Naive thymus-derived CD4-positive, alpha-beta T cell (primary cell): ENCODE measurements at regions not wholly inside any gene's neighbourhood (a gene's known extent, or its start where the extent isn't known, plus 50 kb on each side); places are given as distances from the start of the nearest gene placed in this dataset.
"Not testable (repeated sequence)": the region's sequence is repeated elsewhere in the genome, so short reads cannot be mapped to it uniquely, and the experiment has no call there.

Experiments
- ATAC-seq: fragments of 150-1000 bp; cut with Tn5 transposase; 2 replicates; pipeline ENCODE4 v1.10.0; 2021; ENCODE audit warnings: mild to moderate bottlenecking, moderate library complexity
- CTCF ChIA-PET: fragments of 350-600 bp; sonication (Branson Sonifier 250); formaldehyde crosslinking; loops from one replicate; lab custom pipeline; 2021; ENCODE audit warnings: antibody characterized with exemption; lab: Charles Lee
- POLR2A ChIA-PET: fragments of 350-600 bp; sonication (Branson Sonifier 250); formaldehyde crosslinking; loops from one replicate; lab custom pipeline; 2021; ENCODE audit warnings: antibody characterized with exemption, inconsistent platforms; lab: Charles Lee
- DNase-seq, 9 donors: peaks; one replicate each; pipeline versions ENCODE4 v3.0.0 to v3.0.0-alpha.2; 2020 to 2022; ENCODE audit warnings: mixed read lengths in 1 of 9
- H3K27ac ChIP-seq: one replicate; pipeline ENCODE4 v1.7.0; 2013; ENCODE audit warnings: mild to moderate bottlenecking, low read depth, low read length, moderate library complexity
- H3K27me3 ChIP-seq, 2 donors: one replicate each; pipeline ENCODE4 v1.7.0; 2013; ENCODE audit warnings: low read length in 2 of 2, mild to moderate bottlenecking in 2 of 2, moderate library complexity in 2 of 2; ENCODE audit not compliant: control insufficient read depth in 2 of 2, insufficient read depth in 2 of 2
- H3K36me3 ChIP-seq, 3 experiments: 1 replicate in 2 of 3; 2 replicates in 1 of 3; pipeline ENCODE4 v1.7.0; 2013; ENCODE audit warnings: low read length in 3 of 3, mild to moderate bottlenecking in 3 of 3, moderate library complexity in 1 of 3; ENCODE audit not compliant: insufficient read depth in 3 of 3, control insufficient read depth in 2 of 3
- H3K4me1 ChIP-seq, 2 donors: one replicate each; pipeline ENCODE4 v1.7.0; 2013; ENCODE audit warnings: low read length in 2 of 2, mild to moderate bottlenecking in 2 of 2, moderate library complexity in 1 of 2; ENCODE audit not compliant: control insufficient read depth in 2 of 2, insufficient read depth in 2 of 2
- H3K4me3 ChIP-seq: 2 replicates; pipeline ENCODE4 v1.7.0; 2013; ENCODE audit warnings: mild to moderate bottlenecking, low read length
- H3K9me3 ChIP-seq, 3 experiments: 1 replicate in 2 of 3; 2 replicates in 1 of 3; pipeline ENCODE4 v1.7.0; 2013; ENCODE audit warnings: low read length in 3 of 3; ENCODE audit not compliant: control insufficient read depth in 2 of 3
- H3K27ac Mint-ChIP-seq, 9 donors: one replicate each; pipeline ENCODE4 v1.8.0; 2020 to 2022; ENCODE audit warnings: mixed read lengths in 9 of 9, mild to moderate bottlenecking in 8 of 9, moderate library complexity in 5 of 9, inconsistent platforms in 2 of 9
- H3K27me3 Mint-ChIP-seq, 5 donors: one replicate each; pipeline ENCODE4 v1.8.0; 2021 to 2022; ENCODE audit warnings: mixed read lengths in 5 of 5, mild to moderate bottlenecking in 1 of 5
- H3K36me3 Mint-ChIP-seq, 5 donors: one replicate each; pipeline ENCODE4 v1.8.0; 2020 to 2022; ENCODE audit warnings: mixed read lengths in 5 of 5, mild to moderate bottlenecking in 3 of 5, inconsistent platforms in 1 of 5
- H3K4me1 Mint-ChIP-seq, 7 donors: one replicate each; pipeline ENCODE4 v1.8.0; 2020 to 2022; ENCODE audit warnings: mixed read lengths in 7 of 7, mild to moderate bottlenecking in 3 of 7, inconsistent platforms in 1 of 7
- H3K4me3 Mint-ChIP-seq, 10 donors: one replicate each; pipeline ENCODE4 v1.8.0; 2020 to 2022; ENCODE audit warnings: mild to moderate bottlenecking in 10 of 10, mixed read lengths in 10 of 10, moderate library complexity in 6 of 10, inconsistent platforms in 2 of 10
- H3K9me3 Mint-ChIP-seq, 11 donors: one replicate each; pipeline ENCODE4 v1.8.0; 2020 to 2022; ENCODE audit warnings: mixed read lengths in 11 of 11, mild to moderate bottlenecking in 4 of 11, inconsistent platforms in 1 of 11, moderate library complexity in 1 of 11
- intact Hi-C, 2 donors: fragments of 100-400 bp; cut with micrococcal nuclease; formaldehyde crosslinking; loops; one replicate each; pipeline ENCODE4 v1.15.1; 2023

DNA sequence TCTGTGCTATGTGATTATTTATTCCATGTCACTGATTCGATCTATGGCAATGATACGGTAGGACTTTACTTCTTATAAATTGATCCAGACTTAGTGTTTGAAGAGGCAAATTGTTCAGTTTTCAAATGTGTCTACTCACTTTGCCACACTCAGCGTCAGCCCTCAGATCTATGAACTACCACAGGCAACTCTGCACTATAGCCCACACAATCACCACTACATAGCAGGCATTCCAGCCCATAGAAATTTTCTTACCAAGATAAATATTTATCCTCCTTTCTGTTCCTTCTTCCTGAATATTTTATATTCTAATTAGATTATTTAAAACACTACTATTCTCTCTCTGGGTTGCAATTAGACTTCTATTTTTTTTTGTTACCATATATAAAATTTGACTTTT is 776.1 kb downstream of the BRINP3 start:
- no peak overlapping the region for H3K4me3 Mint-ChIP-seq
- intact Hi-C loops = no loop called here
- no peaks in the 10 kb centered on the region for H3K36me3 Mint-ChIP-seq
- no peaks in the 10 kb centered on the region for H3K27me3 Mint-ChIP-seq
- Histone ChIP-seq H3K9me3 (no peaks in the 10 kb centered on the region), H3K27ac (no peak overlapping the region), H3K36me3 (no peaks in the 10 kb centered on the region), H3K4me3 (no peak overlapping the region), H3K27me3 (no peaks in the 10 kb centered on the region), H3K4me1 (no peaks in the 10 kb centered on the region)
- ChIA-PET CTCF (no interaction called here), POLR2A (no interaction called here)
- no peak overlapping the region for H3K27ac Mint-ChIP-seq
- ATAC-seq (no peak), DNase-seq (no peak)
- peaks cover 0 to 20% (median 3%) of the 10 kb centered on the region in 11 donors for H3K9me3 Mint-ChIP-seq
- H3K4me1 Mint-ChIP-seq = no peaks in the 10 kb centered on the region

DNA sequence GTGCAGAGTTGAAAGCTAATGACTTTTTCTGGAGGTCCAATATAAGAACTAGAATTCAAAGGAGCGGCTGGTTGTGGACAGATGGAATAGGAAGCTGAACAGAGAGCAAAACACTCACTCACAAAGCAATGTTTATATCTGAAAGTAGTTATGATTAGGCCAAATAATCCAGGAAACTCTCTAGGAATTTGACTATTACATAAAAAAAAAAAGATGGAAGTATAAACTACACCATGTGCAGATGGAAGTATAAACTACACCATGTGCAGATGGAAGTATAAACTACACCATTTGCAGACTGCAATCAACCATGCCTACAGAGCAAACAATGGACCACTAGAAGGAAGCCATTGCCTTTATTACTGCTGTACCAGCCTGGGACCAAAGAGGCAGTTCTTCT is 771.1 kb downstream of the BRINP3 start:
- CTCF ChIA-PET = no interaction called here
- no peak overlapping the region for H3K4me3 Mint-ChIP-seq
- H3K9me3 Mint-ChIP-seq = peaks cover 0 to 29% (median 12%) of the 10 kb centered on the region in 11 donors
- Histone ChIP-seq H3K4me3 (no peak overlapping the region), H3K27ac (no peak overlapping the region), H3K36me3 (no peaks in the 10 kb centered on the region), H3K4me1 (no peaks in the 10 kb centered on the region), H3K27me3 (no peaks in the 10 kb centered on the region), H3K9me3 (peaks cover 0 to 11% (median 0%) of the 10 kb centered on the region in 3 experiments)
- ATAC-seq (no peak), DNase-seq (no peak)
- no peaks in the 10 kb centered on the region for H3K36me3 Mint-ChIP-seq
- no peaks in the 10 kb centered on the region for H3K27me3 Mint-ChIP-seq
- POLR2A ChIA-PET = no interaction called here
- no peak overlapping the region for H3K27ac Mint-ChIP-seq
- no peaks in the 10 kb centered on the region for H3K4me1 Mint-ChIP-seq
- intact Hi-C loops = no loop called here

DNA sequence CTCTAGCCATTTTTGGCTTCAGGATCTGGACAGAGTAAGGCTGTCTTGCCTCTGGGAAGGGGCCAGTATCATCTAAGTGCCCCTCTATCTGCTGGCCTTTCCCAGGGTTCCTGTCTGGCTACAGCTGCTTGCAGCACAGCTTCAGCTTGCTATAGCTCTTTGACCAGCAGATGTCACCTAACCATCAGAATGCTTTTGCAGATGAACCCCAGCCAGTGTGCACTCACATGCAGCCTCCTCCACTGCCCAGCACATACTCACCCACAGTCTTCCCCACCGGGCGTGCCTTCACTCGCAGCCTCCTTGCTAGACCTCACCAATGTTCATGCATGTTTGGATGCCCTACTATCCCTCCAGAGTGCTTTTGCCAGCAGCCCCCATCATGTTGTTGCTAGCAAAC is 769.0 kb downstream of the BRINP3 start:
- H3K36me3 ChIP-seq = no peaks in the 10 kb centered on the region
- no peak overlapping the region for H3K4me3 ChIP-seq
- no peaks in the 10 kb centered on the region for H3K4me1 ChIP-seq
- no peaks in the 10 kb centered on the region for H3K27me3 Mint-ChIP-seq
- no peaks in the 10 kb centered on the region for H3K27me3 ChIP-seq
- no peaks in the 10 kb centered on the region for H3K4me1 Mint-ChIP-seq
- no peak overlapping the region for H3K27ac Mint-ChIP-seq
- H3K9me3 Mint-ChIP-seq = peaks cover 0 to 33% (median 12%) of the 10 kb centered on the region in 11 donors
- intact Hi-C loops = no loop called here
- no peak for ATAC-seq
- H3K4me3 Mint-ChIP-seq = no peak overlapping the region
- DNase-seq = no peak
- H3K27ac ChIP-seq = no peak overlapping the region
- H3K36me3 Mint-ChIP-seq = no peaks in the 10 kb centered on the region
- ChIA-PET CTCF (no interaction called here), POLR2A (no interaction called here)
- peaks cover 0 to 11% (median 0%) of the 10 kb centered on the region in 3 experiments for H3K9me3 ChIP-seq

DNA sequence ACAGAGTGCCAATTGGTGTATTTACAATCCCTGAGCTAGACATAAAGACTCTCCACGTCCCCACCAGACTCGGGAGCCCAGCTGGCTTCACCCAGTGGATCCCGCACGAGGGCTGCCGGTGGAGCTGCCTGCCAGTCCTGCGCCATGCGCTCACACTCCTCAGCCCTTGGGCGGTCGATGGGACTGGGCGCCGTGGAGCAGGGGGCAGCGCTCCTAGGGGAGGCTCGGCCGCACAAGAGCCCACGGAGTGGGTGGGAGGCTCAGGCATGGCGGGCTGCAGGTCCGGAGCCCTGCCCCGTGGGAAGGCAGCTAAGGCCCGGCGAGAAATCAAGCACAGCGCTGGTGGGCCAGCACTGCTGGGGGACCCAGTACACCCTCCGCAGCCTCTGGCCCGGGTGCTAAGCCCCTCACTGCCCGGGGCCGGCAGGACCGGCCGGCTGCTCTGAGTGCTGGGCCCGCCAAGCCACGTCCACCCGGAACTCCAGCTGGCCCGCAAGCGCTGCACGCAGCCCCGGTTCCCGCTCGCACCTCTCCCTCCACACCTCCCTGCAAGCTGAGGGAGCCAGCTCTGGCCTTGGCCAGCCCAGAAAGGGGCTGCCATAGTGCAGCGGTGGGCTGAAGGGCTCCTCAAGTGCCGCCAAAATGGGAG is 759.4 kb downstream of the BRINP3 start:
- H3K36me3 ChIP-seq, H3K27me3 Mint-ChIP-seq, H3K9me3 ChIP-seq, intact Hi-C loops, H3K27ac Mint-ChIP-seq, CTCF ChIA-PET, H3K4me1 ChIP-seq, H3K4me3 ChIP-seq, ATAC-seq, H3K27me3 ChIP-seq, H3K36me3 Mint-ChIP-seq, H3K4me3 Mint-ChIP-seq, DNase-seq, H3K27ac ChIP-seq, H3K4me1 Mint-ChIP-seq: not testable (repeated sequence)
- POLR2A ChIA-PET = interaction anchor here (0.6 kb wide), 1 partner anchor 555 kb away, joined by 3 read pairs; no protein-coding TSS in a partner anchor
- peaks cover 0 to 16% (median 3%) of the 10 kb centered on the region in 11 donors for H3K9me3 Mint-ChIP-seq

DNA sequence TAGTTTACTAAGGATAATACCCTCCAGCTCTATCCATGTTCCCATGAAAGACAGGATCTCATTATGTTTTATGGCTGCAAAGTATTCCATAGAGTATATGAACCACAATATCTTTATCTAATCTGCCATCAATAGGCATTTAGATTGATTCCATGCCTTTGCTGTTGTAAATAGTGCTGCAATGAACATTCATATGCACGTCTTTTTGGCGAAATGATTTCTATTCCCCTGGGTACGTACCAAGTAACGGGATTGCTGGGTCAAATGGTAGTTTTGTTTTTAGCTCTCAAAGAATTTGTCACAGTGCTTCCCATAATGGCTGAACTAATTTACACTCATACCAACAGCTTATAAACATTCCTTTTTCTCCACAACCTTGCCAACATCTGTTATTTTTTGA is 750.9 kb downstream of the BRINP3 start:
- Histone ChIP-seq H3K4me3 (no peak overlapping the region), H3K4me1 (no peaks in the 10 kb centered on the region), H3K36me3 (no peaks in the 10 kb centered on the region), H3K27ac (no peak overlapping the region), H3K27me3 (no peaks in the 10 kb centered on the region), H3K9me3 (no peaks in the 10 kb centered on the region)
- Mint-ChIP-seq H3K36me3 (no peaks in the 10 kb centered on the region), H3K27me3 (no peaks in the 10 kb centered on the region), H3K9me3 (peaks cover 0 to 25% (median 7%) of the 10 kb centered on the region in 11 donors), H3K4me3 (no peak overlapping the region), H3K27ac (no peak overlapping the region), H3K4me1 (no peaks in the 10 kb centered on the region)
- ATAC-seq = no peak
- intact Hi-C loops = no loop called here
- no peak for DNase-seq
- ChIA-PET CTCF (no interaction called here), POLR2A (no interaction called here)

DNA sequence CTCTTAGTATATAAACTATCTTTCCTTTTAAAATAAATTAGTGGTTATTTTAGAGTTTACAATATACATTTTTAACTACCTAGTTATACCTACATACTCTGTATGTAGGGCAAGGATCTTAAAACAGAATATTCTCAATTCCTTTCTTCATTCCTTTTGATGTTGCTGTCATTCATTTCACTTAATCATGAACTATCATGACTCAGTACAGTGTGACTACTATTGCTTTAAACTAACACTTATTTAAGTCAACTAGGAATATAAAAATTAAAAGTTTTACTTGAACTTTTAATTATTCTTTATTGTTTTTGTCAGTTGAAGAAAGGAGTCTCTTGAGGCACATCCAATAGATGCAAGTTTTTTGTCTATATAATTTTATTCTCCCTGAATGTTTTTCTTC is 726.4 kb downstream of the BRINP3 start:
- no peaks in the 10 kb centered on the region for H3K36me3 ChIP-seq
- no peak overlapping the region for H3K4me3 Mint-ChIP-seq
- H3K27me3 Mint-ChIP-seq = no peaks in the 10 kb centered on the region
- ChIA-PET CTCF (no interaction called here), POLR2A (no interaction called here)
- H3K4me1 ChIP-seq = no peaks in the 10 kb centered on the region
- H3K9me3 ChIP-seq = no peaks in the 10 kb centered on the region
- H3K4me1 Mint-ChIP-seq = no peaks in the 10 kb centered on the region
- no peak overlapping the region for H3K4me3 ChIP-seq
- intact Hi-C loops = no loop called here
- H3K36me3 Mint-ChIP-seq = peaks cover 0 to 3% (median 0%) of the 10 kb centered on the region in 5 donors
- H3K27ac Mint-ChIP-seq = no peak overlapping the region
- H3K27me3 ChIP-seq = no peaks in the 10 kb centered on the region
- no peak for ATAC-seq
- H3K9me3 Mint-ChIP-seq = peaks cover 0 to 11% (median 5%) of the 10 kb centered on the region in 11 donors
- no peak overlapping the region for H3K27ac ChIP-seq
- DNase-seq = no peak

DNA sequence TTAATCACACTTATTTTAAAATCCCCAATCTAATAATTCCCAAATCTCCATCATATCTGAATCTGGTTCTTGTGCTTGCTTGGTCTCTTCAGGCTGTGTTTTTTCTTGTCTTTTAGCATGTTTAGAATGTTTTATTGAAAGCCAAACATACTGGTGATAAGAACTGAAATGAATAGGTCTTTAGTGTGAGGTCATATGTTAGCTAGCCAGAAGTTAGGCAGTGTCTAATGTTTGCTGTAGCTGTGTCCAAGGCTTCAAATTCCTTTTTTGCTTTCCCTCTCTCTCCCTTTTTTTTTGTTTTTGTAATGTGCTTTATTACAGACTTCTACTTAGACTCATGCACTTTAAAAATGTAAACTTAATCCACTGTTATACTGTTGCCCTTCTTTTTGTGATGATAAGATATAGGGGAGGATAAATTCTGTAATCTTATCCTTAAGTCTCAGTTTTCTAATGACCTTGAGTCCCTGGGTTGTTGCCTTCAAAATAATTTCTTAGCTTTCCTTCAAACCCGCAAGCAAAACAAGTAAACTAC is 725.1 kb downstream of the BRINP3 start:
- Mint-ChIP-seq H3K36me3 (peaks cover 0 to 3% (median 0%) of the 10 kb centered on the region in 5 donors), H3K27ac (no peak overlapping the region), H3K9me3 (peaks cover 0 to 11% (median 6%) of the 10 kb centered on the region in 11 donors), H3K4me1 (no peaks in the 10 kb centered on the region), H3K4me3 (no peak overlapping the region), H3K27me3 (no peaks in the 10 kb centered on the region)
- no peaks in the 10 kb centered on the region for H3K36me3 ChIP-seq
- DNase-seq (no peak), ATAC-seq (no peak)
- no peaks in the 10 kb centered on the region for H3K4me1 ChIP-seq
- no peaks in the 10 kb centered on the region for H3K27me3 ChIP-seq
- intact Hi-C loops = no loop called here
- CTCF ChIA-PET = no interaction called here
- POLR2A ChIA-PET = no interaction called here
- H3K27ac ChIP-seq = no peak overlapping the region
- H3K4me3 ChIP-seq = no peak overlapping the region
- H3K9me3 ChIP-seq = no peaks in the 10 kb centered on the region
